Limb (tissue), 2 donors: ENCODE measurements at regions not wholly inside any gene's neighbourhood (a gene's known extent, or its start where the extent isn't known, plus 50 kb on each side); places are given as distances from the start of the nearest gene placed in this dataset.
"Not testable (repeated sequence)": the region's sequence is repeated elsewhere in the genome, so short reads cannot be mapped to it uniquely, and the experiment has no call there.

Experiments
- DNase-seq, 2 donors: peaks; one replicate each; pipeline ENCODE4 v3.0.0-alpha.2; 2016; ENCODE audit errors: extremely low spot score in 2 of 2

DNA sequence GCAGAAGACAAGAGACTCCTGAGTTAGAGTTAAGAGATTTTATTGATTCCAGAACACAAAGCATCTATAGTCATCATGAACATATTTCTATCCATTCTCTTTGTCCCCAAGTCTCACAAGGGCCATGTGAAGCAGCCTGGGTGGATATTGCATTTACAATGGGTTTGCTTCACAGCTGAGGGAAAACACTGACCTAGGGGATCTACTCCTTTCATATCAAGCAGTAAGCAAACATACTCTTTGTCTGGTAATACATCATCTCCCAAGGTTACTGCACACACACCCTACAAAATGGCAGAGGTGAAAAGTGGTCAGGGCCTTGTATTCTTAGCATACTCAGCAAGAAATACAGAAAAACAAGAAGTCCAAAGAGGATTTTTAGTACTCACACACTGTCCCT, 267.7 kb upstream of the BCHE start:
- no peak for DNase-seq

GRCh38 chr3:166100730-166101129, 263.5 kb upstream of the BCHE start:
- no peak for DNase-seq

- DNase-seq: no peak
Observed at GRCh38 chr3:166089575-166089974, 252.4 kb upstream of the BCHE start.

DNA sequence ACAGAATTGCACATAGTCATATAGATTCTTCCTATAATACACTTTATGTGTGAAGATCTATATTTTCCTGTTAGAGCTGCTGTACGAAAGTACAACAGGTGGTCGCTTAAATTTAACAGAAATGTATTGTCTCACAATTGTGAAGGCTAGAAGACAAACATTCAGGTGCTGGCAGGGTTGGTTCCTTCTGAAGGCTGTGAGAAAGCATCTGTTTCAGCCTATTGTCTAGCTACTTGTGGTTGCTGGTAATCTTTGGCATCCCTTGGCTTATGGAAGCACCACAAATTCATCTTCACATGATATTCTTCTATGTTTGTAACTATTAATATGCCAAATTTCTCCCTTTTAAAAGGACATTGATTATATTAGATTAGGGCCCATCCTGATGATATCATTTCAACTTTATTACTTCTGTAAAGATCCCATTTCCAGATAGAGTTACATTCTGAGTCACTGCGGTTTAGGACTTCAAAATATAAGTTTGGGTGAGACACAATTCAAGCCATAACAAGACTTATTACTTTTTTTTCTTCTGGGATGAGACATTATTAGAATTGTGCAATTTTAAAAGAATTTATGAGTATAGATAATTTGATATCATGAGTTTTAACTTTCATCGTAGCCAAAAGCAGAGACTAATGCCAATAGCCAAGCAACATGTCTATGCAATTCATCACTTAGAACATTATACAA, 248.1 kb upstream of the BCHE start:
- DNase-seq: no peak

DNA sequence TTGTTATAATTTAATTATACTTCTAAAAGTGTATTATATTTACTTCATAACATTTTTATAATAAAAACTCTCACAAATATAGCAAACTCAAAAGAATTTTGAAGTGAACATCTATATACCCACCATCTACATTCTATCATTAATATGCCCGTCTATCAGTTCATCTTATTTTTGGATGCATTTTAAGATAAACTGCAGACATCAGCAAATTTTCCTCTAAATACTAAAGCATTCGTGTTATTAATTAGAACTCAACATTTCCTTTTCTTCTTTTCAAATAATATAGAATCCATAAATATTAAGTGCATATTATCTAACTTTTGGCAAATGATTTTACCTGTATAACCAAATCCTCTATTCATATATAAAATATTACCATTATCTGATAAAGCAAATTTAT, 242.9 kb upstream of the BCHE start:
- DNase-seq: no peak

GRCh38 chr3:166071831-166072230, 234.6 kb upstream of the BCHE start:
- no peak for DNase-seq

GRCh38 chr3:166064476-166064875, 227.3 kb upstream of the BCHE start:
- no peak for DNase-seq

GRCh38 chr3:166060789-166061479, 223.7 kb upstream of the BCHE start:
- no peak for DNase-seq

- no peak for DNase-seq
Observed at GRCh38 chr3:166052440-166052839, 215.2 kb upstream of the BCHE start.

GRCh38 chr3:166029507-166029906, 192.3 kb upstream of the BCHE start:
- no peak for DNase-seq

- DNase-seq: peak in 1 of 2 donors; percentile 42
Observed at GRCh38 chr3:166013073-166013679, 176.0 kb upstream of the BCHE start.

GRCh38 chr3:166011771-166012170, 174.5 kb upstream of the BCHE start:
- no peak for DNase-seq

DNA sequence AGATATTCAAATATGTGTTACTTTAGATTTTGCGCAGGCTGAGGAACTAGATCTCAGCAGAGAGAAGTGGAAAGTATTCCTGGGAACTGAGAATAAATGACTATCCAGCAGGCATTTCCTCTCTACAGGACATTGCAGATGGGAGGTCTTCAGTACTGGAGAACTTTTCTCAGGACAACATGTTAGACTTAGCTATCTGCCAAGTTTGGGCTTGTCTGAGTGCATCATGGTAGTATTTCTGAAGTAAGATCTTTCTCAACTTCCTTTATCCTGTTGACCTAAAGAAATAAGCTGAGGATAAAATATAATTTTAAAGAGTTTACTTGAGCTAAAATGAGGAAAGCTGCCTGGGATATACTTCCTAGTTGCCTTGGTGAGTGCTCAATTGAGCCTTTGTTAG, 167.9 kb upstream of the BCHE start:
- no peak for DNase-seq

- DNase-seq: no peak
Observed at GRCh38 chr3:165994293-165994692, 157.1 kb upstream of the BCHE start.

- DNase-seq: no peak
Observed at GRCh38 chr3:165984589-165984988, 147.4 kb upstream of the BCHE start.

- no peak for DNase-seq
Observed at GRCh38 chr3:165983284-165983683, 146.1 kb upstream of the BCHE start.

GRCh38 chr3:165981318-165981717, 144.1 kb upstream of the BCHE start:
- DNase-seq: no peak

- not testable (repeated sequence) for DNase-seq
Observed at GRCh38 chr3:165960825-165961224, 123.6 kb upstream of the BCHE start.

DNA sequence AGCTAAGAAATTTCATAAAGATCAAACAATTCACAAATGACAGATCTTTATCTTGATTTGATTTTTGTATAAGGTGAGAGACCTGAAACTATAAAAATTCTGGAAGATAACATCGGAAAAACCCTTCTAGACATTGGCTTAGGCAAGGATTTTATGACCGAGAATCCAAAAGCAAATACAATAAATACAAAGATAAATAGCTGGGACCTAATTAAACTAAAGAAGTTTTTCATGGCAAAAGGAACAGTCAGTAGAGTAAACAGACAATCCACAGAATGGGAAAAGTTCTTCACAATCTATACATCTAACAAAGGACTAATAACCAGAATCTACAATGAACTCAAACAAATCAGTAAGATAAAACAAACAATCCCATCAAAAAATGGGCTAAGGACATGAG, 116.9 kb upstream of the BCHE start:
- no peak for DNase-seq

DNA sequence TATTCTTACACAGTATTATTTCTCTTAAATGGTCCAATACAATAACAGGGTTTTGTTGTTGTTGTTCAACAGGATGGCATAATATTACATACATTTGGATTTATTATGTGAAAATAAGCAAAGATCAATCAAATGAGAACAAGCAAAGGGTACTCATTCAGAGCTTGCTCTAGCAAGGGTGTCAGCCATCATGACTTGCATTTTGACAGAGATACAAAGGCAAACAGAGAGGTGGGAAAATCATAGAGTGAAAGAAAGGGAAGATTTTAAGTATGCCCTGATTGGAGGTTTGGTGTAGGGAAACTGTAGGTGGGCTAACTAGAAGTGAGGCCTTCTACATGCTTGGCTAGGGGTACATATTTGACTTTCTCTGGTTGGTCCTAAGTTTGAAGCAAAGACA, 109.1 kb upstream of the BCHE start:
- no peak for DNase-seq

GRCh38 chr3:165938986-165939540, 101.8 kb upstream of the BCHE start:
- DNase-seq: no peak

DNA sequence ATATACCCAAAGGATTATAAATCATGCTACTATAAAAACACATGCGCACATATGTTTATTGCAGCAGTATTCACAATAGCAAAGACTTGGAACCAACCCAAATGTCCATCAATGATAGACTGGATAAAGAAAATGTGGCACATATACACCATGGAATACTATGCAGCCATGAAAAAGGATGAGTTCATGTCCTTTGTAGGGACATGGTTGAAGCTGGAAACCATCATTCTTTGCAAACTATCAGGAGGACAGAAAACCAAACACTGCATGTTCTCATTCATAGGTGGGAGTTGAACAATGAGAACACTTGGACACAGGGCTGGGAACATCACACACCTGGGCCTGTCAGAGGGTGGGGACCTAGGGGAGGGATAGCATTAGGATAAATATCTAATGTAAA, 98.9 kb upstream of the BCHE start:
- DNase-seq: not testable (repeated sequence)
